Neural progenitor cell (in vitro differentiated cells): ENCODE measurements at regions not wholly inside any gene's neighbourhood (a gene's known extent, or its start where the extent isn't known, plus 50 kb on each side); places are given as distances from the start of the nearest gene placed in this dataset.
"Not testable (repeated sequence)": the region's sequence is repeated elsewhere in the genome, so short reads cannot be mapped to it uniquely, and the experiment has no call there.

Source experiments
- CTCF ChIP-seq: fragments of 200-600 bp; sonication (generic); IDR thresholded peaks from 2 replicates; pipeline ENCODE4 v1.5.1; 2017; ENCODE audit warnings: antibody characterized with exemption, mild to moderate bottlenecking
- EZH2 ChIP-seq: fragments of 200-600 bp; sonication (generic); IDR thresholded peaks from 2 replicates; pipeline ENCODE4 v1.6.1; 2017; ENCODE audit warnings: antibody characterized with exemption, mild to moderate bottlenecking, moderate library complexity
- EZH2phosphoT487 ChIP-seq: fragments of 200-600 bp; sonication (generic); IDR thresholded peaks from 2 replicates; pipeline ENCODE4 v1.6.1; 2017; ENCODE audit warnings: antibody characterized with exemption

GRCh38 chr9:64449025-64449424 is 836.0 kb downstream of the FOXD4L5 start:
- TF ChIP-seq EZH2, CTCF, EZH2phosphoT487: not testable (repeated sequence)
